SK-N-SH (cell line): ENCODE measurements at regions not wholly inside any gene's neighbourhood (a gene's known extent, or its start where the extent isn't known, plus 50 kb on each side); places are given as distances from the start of the nearest gene placed in this dataset.

Experiments used
- CTCF ChIA-PET: fragments of 300-600, 350-600 bp; formaldehyde crosslinking; extraction: SDS; loops from one replicate; lab custom pipeline; 2021; lab: Yijun Ruan, JAX
- POLR2A ChIA-PET: fragments of 350-600 bp; sonication (Branson Sonifier 250); formaldehyde crosslinking; extraction: SDS; loops from one replicate; lab custom pipeline; 2020; ENCODE audit warnings: antibody characterized with exemption, inconsistent platforms; lab: Yijun Ruan, JAX
- DNase-seq: peaks from one replicate; pipeline ENCODE4 v3.0.0; 2012
- H2AFZ ChIP-seq: fragments of 200-600 bp; sonication (generic); 2 replicates; pipeline ENCODE4 v1.8.1; 2016; ENCODE audit warnings: antibody characterized with exemption, mild to moderate bottlenecking, low read depth
- H3F3A ChIP-seq: fragments of 200-600 bp; sonication (generic); replicated peaks from 2 replicates; pipeline ENCODE3; 2016; ENCODE audit warnings: antibody characterized with exemption, mild to moderate bottlenecking; ENCODE audit not compliant: insufficient read depth
- H3K27ac ChIP-seq, 2 experiments: fragments of 200-500 bp in 1 of 2; fragments of 200-600 bp in 1 of 2; sonication (Bioruptor generic) in 1 of 2; sonication (generic), shearing (Covaris generic) in 1 of 2; 2 replicates each; pipeline versions ENCODE4 v1.5.1 to v1.6.1; 2014 to 2016; ENCODE audit warnings: low read depth in 2 of 2, inconsistent platforms in 1 of 2, low read length in 1 of 2, mild to moderate bottlenecking in 1 of 2, mixed read lengths in 1 of 2
- H3K27me3 ChIP-seq: fragments of 200-600 bp; sonication (generic), shearing (Covaris generic); 2 replicates; pipeline ENCODE4 v1.6.1; 2016; ENCODE audit warnings: mixed run types; ENCODE audit not compliant: insufficient read depth
- H3K36me3 ChIP-seq, 2 experiments: fragments of 200-500 bp in 1 of 2; fragments of 200-600 bp in 1 of 2; sonication (Bioruptor generic) in 1 of 2; sonication (generic) in 1 of 2; replicated peaks in 1 of 2; 2 replicates each; pipeline versions ENCODE3 to v1.5.1; 2014 to 2016; ENCODE audit warnings: low read length in 1 of 2, mild to moderate bottlenecking in 1 of 2; ENCODE audit not compliant: insufficient read depth in 2 of 2, control insufficient read depth in 1 of 2
- H3K4me1 ChIP-seq, 2 experiments: fragments of 200-500 bp in 1 of 2; fragments of 200-600 bp in 1 of 2; sonication (Bioruptor generic) in 1 of 2; sonication (generic), shearing (Covaris generic) in 1 of 2; 2 replicates each; pipeline versions ENCODE4 v1.5.1 to v1.6.1; 2014 to 2016; ENCODE audit warnings: low read depth in 1 of 2, low read length in 1 of 2, mixed run types in 1 of 2; ENCODE audit not compliant: insufficient read depth in 2 of 2, control insufficient read depth in 1 of 2
- H3K4me2 ChIP-seq: fragments of 200-600 bp; sonication (generic), shearing (Covaris generic); 2 replicates; pipeline ENCODE4 v1.6.1; 2017; ENCODE audit warnings: mixed run types
- H3K4me3 ChIP-seq, 2 experiments: fragments of 200-500 bp in 1 of 2; fragments of 200-600 bp in 1 of 2; sonication (Bioruptor generic) in 1 of 2; sonication (generic), shearing (Covaris generic) in 1 of 2; 2 replicates each; pipeline versions ENCODE4 v1.5.1 to v1.8.1; 2014 to 2016; ENCODE audit warnings: low read depth in 2 of 2, inconsistent platforms in 1 of 2, low read length in 1 of 2, mild to moderate bottlenecking in 1 of 2, mixed read lengths in 1 of 2, moderate library complexity in 1 of 2
- H3K79me2 ChIP-seq: fragments of 200-600 bp; sonication (generic); 2 replicates; pipeline ENCODE4 v1.8.1; 2017; ENCODE audit warnings: mild to moderate bottlenecking; ENCODE audit not compliant: insufficient read depth
- H3K9ac ChIP-seq: fragments of 200-600 bp; sonication (generic); 2 replicates; pipeline ENCODE4 v1.6.1; 2017; ENCODE audit warnings: mixed run types
- H3K9me2 ChIP-seq: fragments of 200-600 bp; sonication (generic); 2 replicates; pipeline ENCODE4 v1.6.1; 2017; ENCODE audit warnings: mixed run types
- H3K9me3 ChIP-seq: fragments of 200-600 bp; sonication (generic); 2 replicates; pipeline ENCODE4 v1.6.1; 2017; ENCODE audit warnings: mixed run types, mild to moderate bottlenecking, moderate library complexity
- H4K20me1 ChIP-seq: fragments of 200-600 bp; sonication (generic); 2 replicates; pipeline ENCODE4 v1.6.1; 2017; ENCODE audit warnings: mild to moderate bottlenecking, mixed run types; ENCODE audit not compliant: insufficient read depth
- FOSL2 ChIP-seq: IDR thresholded peaks from 2 replicates; pipeline ENCODE4 v1.4.0; 2012; ENCODE audit warnings: low read depth, mild to moderate bottlenecking, moderate library complexity, borderline replicate concordance
- FOXJ3 ChIP-seq: sonication (generic); formaldehyde crosslinking; IDR thresholded peaks from 2 replicates; pipeline ENCODE4 v1.5.1; 2020; ENCODE audit warnings: mild to moderate bottlenecking, missing genetic modification reagents
- GABPA ChIP-seq: IDR thresholded peaks from 2 replicates; pipeline ENCODE4 v1.4.0; 2012; ENCODE audit warnings: low read depth, mild to moderate bottlenecking
- GATA2 ChIP-seq: sonication (generic); formaldehyde crosslinking; IDR thresholded peaks from 2 replicates; pipeline ENCODE4 v1.5.0; 2020; ENCODE audit warnings: mild to moderate bottlenecking, missing genetic modification reagents
- JUND ChIP-seq: IDR thresholded peaks from 2 replicates; pipeline ENCODE4 v1.4.0; 2012
- MEF2A ChIP-seq: IDR thresholded peaks from 2 replicates; pipeline ENCODE4 v1.4.0; 2012; ENCODE audit warnings: low read depth, borderline replicate concordance
- MXI1 ChIP-seq: IDR thresholded peaks from 2 replicates; pipeline ENCODE4 v1.6.1; 2012; ENCODE audit warnings: mild to moderate bottlenecking, low read depth, low read length, improper control_type of control experiment
- NFIC ChIP-seq: IDR thresholded peaks from 2 replicates; pipeline ENCODE4 v1.4.0; 2012; ENCODE audit warnings: borderline replicate concordance
- RCOR1 ChIP-seq: fragments of 150-350 bp; IDR thresholded peaks from 2 replicates; pipeline ENCODE4 v1.6.1; 2017; ENCODE audit warnings: antibody characterized with exemption, low read length
- RXRA ChIP-seq: IDR thresholded peaks from 2 replicates; pipeline ENCODE4 v1.4.0; 2012; ENCODE audit warnings: low read depth, mild to moderate bottlenecking, borderline replicate concordance
- TAF1 ChIP-seq: IDR thresholded peaks from 2 replicates; pipeline ENCODE4 v1.6.1; 2012; ENCODE audit warnings: low read depth, mild to moderate bottlenecking, low read length, moderate library complexity, borderline replicate concordance
- TEAD4 ChIP-seq: IDR thresholded peaks from 2 replicates; pipeline ENCODE4 v1.4.0; 2012; ENCODE audit warnings: mild to moderate bottlenecking, borderline replicate concordance; ENCODE audit not compliant: insufficient read depth
- YY1 ChIP-seq: IDR thresholded peaks from 2 replicates; pipeline ENCODE4 v1.4.0; 2012; ENCODE audit warnings: low read depth, mild to moderate bottlenecking
- WGBS: methylation state at CpG from one replicate; pipeline ENCODE4 v1.1.6; 2017; ENCODE audit warnings: low lambda C conversion rate; 5-methylcytosine and 5-hydroxymethylcytosine counted together
- TF ChIP-seq, protein P1 (sequence below): fragments of 200-600 bp; sonication (generic); IDR thresholded peaks from 2 replicates; pipeline ENCODE4 v1.6.1; 2017; ENCODE audit warnings: antibody characterized with exemption, mild to moderate bottlenecking, moderate library complexity
- TF ChIP-seq, protein P2 (sequence below): fragments of 150-350 bp; IDR thresholded peaks from 2 replicates; pipeline ENCODE4 v1.6.1; 2016; ENCODE audit warnings: mild to moderate bottlenecking, low read depth, low read length
- TF ChIP-seq, protein P3 (sequence below): IDR thresholded peaks from 2 replicates; pipeline ENCODE4 v1.4.0; 2012; ENCODE audit warnings: low read depth, borderline replicate concordance
- TF ChIP-seq, protein P4 (sequence below): IDR thresholded peaks from 2 replicates; pipeline ENCODE4 v1.4.0; 2012; ENCODE audit warnings: low read depth
- TF ChIP-seq, protein P5 (sequence below): fragments of 150-350 bp; IDR thresholded peaks from 2 replicates; pipeline ENCODE4 v1.6.1; 2017; ENCODE audit warnings: antibody characterized with exemption, low read length, low read depth, borderline replicate concordance

DNA sequence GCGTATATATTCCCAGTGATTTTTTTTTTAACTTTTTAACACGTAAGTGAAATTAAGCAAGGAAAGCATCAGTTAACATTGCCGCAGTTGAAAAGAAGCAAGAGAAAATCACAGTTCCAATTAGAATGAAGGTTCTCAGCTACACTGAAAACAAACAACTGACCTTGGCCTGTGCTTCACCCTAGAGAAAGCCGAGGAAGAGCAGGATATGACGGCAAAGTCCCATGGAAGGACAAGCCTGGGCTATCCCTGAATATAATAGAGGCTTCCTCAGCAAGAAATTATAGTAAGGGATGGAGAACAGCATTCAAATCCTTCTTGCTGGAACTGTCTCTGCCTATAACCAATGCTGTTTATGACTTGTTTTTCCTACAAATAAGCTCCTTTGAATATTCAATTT lies 83.0 kb upstream of the INHBA start:
- no peak overlapping the region for H3K27ac ChIP-seq
- WGBS: 75% methylated on average over 5 of the region's 5 CpGs
- no peak overlapping the region for H3K9ac ChIP-seq
- no peak for TF ChIP-seq TEAD4
- TF ChIP-seq FOXJ3 (CRISPR knock-in tag): no peak
- no peak for TF ChIP-seq GABPA
- TF ChIP-seq NFIC: no peak
- TF ChIP-seq, protein P1, sequence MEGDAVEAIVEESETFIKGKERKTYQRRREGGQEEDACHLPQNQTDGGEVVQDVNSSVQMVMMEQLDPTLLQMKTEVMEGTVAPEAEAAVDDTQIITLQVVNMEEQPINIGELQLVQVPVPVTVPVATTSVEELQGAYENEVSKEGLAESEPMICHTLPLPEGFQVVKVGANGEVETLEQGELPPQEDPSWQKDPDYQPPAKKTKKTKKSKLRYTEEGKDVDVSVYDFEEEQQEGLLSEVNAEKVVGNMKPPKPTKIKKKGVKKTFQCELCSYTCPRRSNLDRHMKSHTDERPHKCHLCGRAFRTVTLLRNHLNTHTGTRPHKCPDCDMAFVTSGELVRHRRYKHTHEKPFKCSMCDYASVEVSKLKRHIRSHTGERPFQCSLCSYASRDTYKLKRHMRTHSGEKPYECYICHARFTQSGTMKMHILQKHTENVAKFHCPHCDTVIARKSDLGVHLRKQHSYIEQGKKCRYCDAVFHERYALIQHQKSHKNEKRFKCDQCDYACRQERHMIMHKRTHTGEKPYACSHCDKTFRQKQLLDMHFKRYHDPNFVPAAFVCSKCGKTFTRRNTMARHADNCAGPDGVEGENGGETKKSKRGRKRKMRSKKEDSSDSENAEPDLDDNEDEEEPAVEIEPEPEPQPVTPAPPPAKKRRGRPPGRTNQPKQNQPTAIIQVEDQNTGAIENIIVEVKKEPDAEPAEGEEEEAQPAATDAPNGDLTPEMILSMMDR: no peak
- TF ChIP-seq RCOR1: no peak
- TF ChIP-seq, protein P2, sequence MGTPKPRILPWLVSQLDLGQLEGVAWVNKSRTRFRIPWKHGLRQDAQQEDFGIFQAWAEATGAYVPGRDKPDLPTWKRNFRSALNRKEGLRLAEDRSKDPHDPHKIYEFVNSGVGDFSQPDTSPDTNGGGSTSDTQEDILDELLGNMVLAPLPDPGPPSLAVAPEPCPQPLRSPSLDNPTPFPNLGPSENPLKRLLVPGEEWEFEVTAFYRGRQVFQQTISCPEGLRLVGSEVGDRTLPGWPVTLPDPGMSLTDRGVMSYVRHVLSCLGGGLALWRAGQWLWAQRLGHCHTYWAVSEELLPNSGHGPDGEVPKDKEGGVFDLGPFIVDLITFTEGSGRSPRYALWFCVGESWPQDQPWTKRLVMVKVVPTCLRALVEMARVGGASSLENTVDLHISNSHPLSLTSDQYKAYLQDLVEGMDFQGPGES: no peak
- no peak for TF ChIP-seq FOSL2
- TF ChIP-seq, protein P3, sequence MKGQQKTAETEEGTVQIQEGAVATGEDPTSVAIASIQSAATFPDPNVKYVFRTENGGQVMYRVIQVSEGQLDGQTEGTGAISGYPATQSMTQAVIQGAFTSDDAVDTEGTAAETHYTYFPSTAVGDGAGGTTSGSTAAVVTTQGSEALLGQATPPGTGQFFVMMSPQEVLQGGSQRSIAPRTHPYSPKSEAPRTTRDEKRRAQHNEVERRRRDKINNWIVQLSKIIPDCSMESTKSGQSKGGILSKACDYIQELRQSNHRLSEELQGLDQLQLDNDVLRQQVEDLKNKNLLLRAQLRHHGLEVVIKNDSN: no peak
- TF ChIP-seq YY1: no peak
- TF ChIP-seq JUND: no peak
- TF ChIP-seq, protein P4, sequence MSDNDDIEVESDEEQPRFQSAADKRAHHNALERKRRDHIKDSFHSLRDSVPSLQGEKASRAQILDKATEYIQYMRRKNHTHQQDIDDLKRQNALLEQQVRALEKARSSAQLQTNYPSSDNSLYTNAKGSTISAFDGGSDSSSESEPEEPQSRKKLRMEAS: no peak
- TF ChIP-seq, all 33 proteins: peak for 0
- no peaks in the 10 kb centered on the region for H3K36me3 ChIP-seq
- H3K4me2 ChIP-seq: no peak overlapping the region
- no peaks in the 10 kb centered on the region for H3F3A ChIP-seq
- H4K20me1 ChIP-seq: no peaks in the 10 kb centered on the region
- no peaks in the 10 kb centered on the region for H3K9me3 ChIP-seq
- no peak overlapping the region for H2AFZ ChIP-seq
- H3K27me3 ChIP-seq: no peaks in the 10 kb centered on the region
- H3K4me3 ChIP-seq: no peak overlapping the region
- DNase-seq: no peak
- no peaks in the 10 kb centered on the region for H3K79me2 ChIP-seq
- H3K4me1 ChIP-seq: peaks cover 0 to 6% of the 10 kb centered on the region in 2 experiments; a peak in 1 of 4 replicates
- ChIA-PET CTCF (interaction anchor here (1.0 kb wide), 1 partner anchor 14 kb away, joined by 3 read pairs; no protein-coding TSS in a partner anchor), POLR2A (no interaction called here)
- H3K9me2 ChIP-seq: no peaks in the 10 kb centered on the region

DNA sequence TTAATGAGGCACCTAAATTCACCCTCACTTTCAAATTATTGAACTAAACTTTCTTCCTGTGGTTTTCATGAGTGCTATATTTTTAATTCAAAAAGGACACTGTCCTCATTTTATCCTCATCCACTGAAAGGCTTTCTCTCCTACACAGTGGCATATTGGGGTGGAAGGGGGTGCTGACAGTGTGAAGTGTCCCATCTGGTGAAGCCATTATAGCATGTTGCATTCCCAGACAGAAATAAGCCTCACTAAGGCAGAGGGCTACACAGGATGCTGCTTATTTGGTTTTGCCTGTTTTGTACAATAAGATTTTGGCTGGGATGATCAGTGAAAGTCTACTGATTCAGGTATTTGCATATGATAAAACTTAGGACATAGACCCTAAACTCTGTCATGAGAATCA lies 82.4 kb upstream of the INHBA start:
- Histone ChIP-seq H3K27me3 (no peaks in the 10 kb centered on the region), H3K9ac (no peak overlapping the region), H3F3A (no peaks in the 10 kb centered on the region), H4K20me1 (no peaks in the 10 kb centered on the region), H3K4me2 (no peak overlapping the region), H3K9me2 (no peaks in the 10 kb centered on the region), H2AFZ (no peak overlapping the region), H3K4me3 (no peak overlapping the region), H3K79me2 (no peaks in the 10 kb centered on the region), H3K27ac (no peak overlapping the region), H3K9me3 (no peaks in the 10 kb centered on the region), H3K36me3 (no peaks in the 10 kb centered on the region), H3K4me1 (peaks cover 0 to 6% of the 10 kb centered on the region in 2 experiments; a peak in 1 of 4 replicates)
- ChIA-PET POLR2A (no interaction called here), CTCF (no interaction called here)
- TF ChIP-seq TEAD4 (no peak), GATA2 (no peak), MEF2A (no peak), JUND (no peak), GABPA (no peak), YY1 (no peak), FOSL2 (no peak), NFIC (no peak), TAF1 (no peak), MXI1 (no peak), RXRA (no peak), FOXJ3 (CRISPR knock-in tag) (no peak)
- TF ChIP-seq, protein P5, sequence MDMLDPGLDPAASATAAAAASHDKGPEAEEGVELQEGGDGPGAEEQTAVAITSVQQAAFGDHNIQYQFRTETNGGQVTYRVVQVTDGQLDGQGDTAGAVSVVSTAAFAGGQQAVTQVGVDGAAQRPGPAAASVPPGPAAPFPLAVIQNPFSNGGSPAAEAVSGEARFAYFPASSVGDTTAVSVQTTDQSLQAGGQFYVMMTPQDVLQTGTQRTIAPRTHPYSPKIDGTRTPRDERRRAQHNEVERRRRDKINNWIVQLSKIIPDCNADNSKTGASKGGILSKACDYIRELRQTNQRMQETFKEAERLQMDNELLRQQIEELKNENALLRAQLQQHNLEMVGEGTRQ: no peak
- DNase-seq: no peak
